Left ventricle myocardium superior (tissue), 1 donor: ENCODE measurements at regions not wholly inside any gene's neighbourhood (a gene's known extent, or its start where the extent isn't known, plus 50 kb on each side); places are given as distances from the start of the nearest gene placed in this dataset.
A peak's percentile ranks its signal among the peaks of the same experiment; 100 is the strongest.

Source experiments
- ATAC-seq: fragments of 200-7000 bp; cut with Tn5 transposase; one replicate; pipeline ENCODE4 v1.9.1; 2020; ENCODE audit warnings: mild to moderate bottlenecking, moderate library complexity
- DNase-seq: peaks from one replicate; pipeline ENCODE4 v3.0.0-alpha.2; 2020
- intact Hi-C: fragments of 100-400 bp; cut with micrococcal nuclease; formaldehyde crosslinking; loops from one replicate; pipeline ENCODE4 v1.11.0; 2022
- donor health status: DM: no; HTN: yes; CAD: no; lungs with severe emphysema.

- peak; percentile 27 for ATAC-seq
- intact Hi-C loops: no loop called here
- DNase-seq: no peak
These were observed 120.6 kb upstream of the CDKN3 start for GRCh38 chr14:54275997-54276725.

- ATAC-seq (no peak), DNase-seq (no peak)
- intact Hi-C loops: no loop called here
These were observed 118.7 kb upstream of the CDKN3 start for GRCh38 chr14:54278087-54278486.

GRCh38 chr14:54278665-54279295, 118.0 kb upstream of the CDKN3 start:
- ATAC-seq (no peak), DNase-seq (no peak)
- intact Hi-C loops: no loop called here

- intact Hi-C loops: no loop called here
- DNase-seq: no peak
- no peak for ATAC-seq
These were observed 114.0 kb upstream of the CDKN3 start for GRCh38 chr14:54282849-54283248.

GRCh38 chr14:54285030-54285429, 111.8 kb upstream of the CDKN3 start:
- ATAC-seq (no peak), DNase-seq (no peak)
- intact Hi-C loops: no loop called here

GRCh38 chr14:54291491-54292191, 105.2 kb upstream of the CDKN3 start:
- intact Hi-C loops: no loop called here
- ATAC-seq (peak; percentile 82), DNase-seq (no peak)

- no peak for DNase-seq
- intact Hi-C loops: no loop called here
- ATAC-seq: no peak
These were observed 102.0 kb upstream of the CDKN3 start for GRCh38 chr14:54294802-54295201.

- ATAC-seq (peak; percentile 88), DNase-seq (peak; percentile 42)
- intact Hi-C loops: no loop called here
These were observed 97.1 kb upstream of the CDKN3 start for GRCh38 chr14:54299410-54300363.

GRCh38 chr14:54300881-54301280, 95.9 kb upstream of the CDKN3 start:
- intact Hi-C loops: no loop called here

GRCh38 chr14:54301359-54301758, 95.4 kb upstream of the CDKN3 start:
- intact Hi-C loops: no loop called here
- ATAC-seq (no peak), DNase-seq (no peak)

More at GRCh38 chr14:54300881-54301280, 95.9 kb upstream of the CDKN3 start:
- no peak for ATAC-seq
- DNase-seq: no peak

- ATAC-seq (no peak), DNase-seq (no peak)
- intact Hi-C loops: no loop called here
These were observed 90.0 kb upstream of the CDKN3 start for GRCh38 chr14:54306806-54307205.

GRCh38 chr14:54309615-54310014, 87.2 kb upstream of the CDKN3 start:
- intact Hi-C loops: no loop called here
- peak; percentile 67 for ATAC-seq

GRCh38 chr14:54310151-54310850, 86.5 kb upstream of the CDKN3 start:
- DNase-seq: no peak
- intact Hi-C loops: no loop called here
- no peak for ATAC-seq

More at GRCh38 chr14:54309615-54310014, 87.2 kb upstream of the CDKN3 start:
- DNase-seq: no peak

GRCh38 chr14:54310851-54311228, 86.0 kb upstream of the CDKN3 start:
- DNase-seq (no peak), ATAC-seq (no peak)
- intact Hi-C loops: no loop called here

- ATAC-seq (peak; percentile 85), DNase-seq (no peak)
- intact Hi-C loops: no loop called here
These were observed 84.5 kb upstream of the CDKN3 start for GRCh38 chr14:54312166-54312801.

- ATAC-seq: no peak
- intact Hi-C loops: no loop called here
- no peak for DNase-seq
These were observed 82.3 kb upstream of the CDKN3 start for GRCh38 chr14:54314365-54315104.

- intact Hi-C loops: no loop called here
- DNase-seq: no peak
- ATAC-seq: no peak
These were observed 80.2 kb upstream of the CDKN3 start for GRCh38 chr14:54316652-54317051.

GRCh38 chr14:54317391-54317790, 79.4 kb upstream of the CDKN3 start:
- DNase-seq (no peak), ATAC-seq (no peak)
- intact Hi-C loops: no loop called here
